IPS-15b (cell line): ENCODE measurements at regions not wholly inside any gene's neighbourhood (a gene's known extent, or its start where the extent isn't known, plus 50 kb on each side); places are given as distances from the start of the nearest gene placed in this dataset.

ENCODE experiments used
- H3K27me3 ChIP-seq: one replicate; pipeline ENCODE4 v1.6.1; 2013; ENCODE audit warnings: low read length; ENCODE audit not compliant: control insufficient read depth, insufficient read depth
- H3K36me3 ChIP-seq: one replicate; pipeline ENCODE4 v1.6.1; 2013; ENCODE audit warnings: low read length; ENCODE audit not compliant: control insufficient read depth, insufficient read depth
- H3K4me1 ChIP-seq: one replicate; pipeline ENCODE4 v1.6.1; 2013; ENCODE audit warnings: mild to moderate bottlenecking, low read length; ENCODE audit not compliant: control insufficient read depth, insufficient read depth
- H3K4me3 ChIP-seq: one replicate; pipeline ENCODE4 v1.5.1; 2013; ENCODE audit warnings: low read depth, low read length
- H3K9ac ChIP-seq: one replicate; pipeline ENCODE4 v1.6.1; 2013; ENCODE audit warnings: low read depth, mild to moderate bottlenecking, low read length
- H3K9me3 ChIP-seq: one replicate; pipeline ENCODE4 v1.6.1; 2013; ENCODE audit warnings: mild to moderate bottlenecking, low read length; ENCODE audit not compliant: control insufficient read depth, insufficient read depth

DNA sequence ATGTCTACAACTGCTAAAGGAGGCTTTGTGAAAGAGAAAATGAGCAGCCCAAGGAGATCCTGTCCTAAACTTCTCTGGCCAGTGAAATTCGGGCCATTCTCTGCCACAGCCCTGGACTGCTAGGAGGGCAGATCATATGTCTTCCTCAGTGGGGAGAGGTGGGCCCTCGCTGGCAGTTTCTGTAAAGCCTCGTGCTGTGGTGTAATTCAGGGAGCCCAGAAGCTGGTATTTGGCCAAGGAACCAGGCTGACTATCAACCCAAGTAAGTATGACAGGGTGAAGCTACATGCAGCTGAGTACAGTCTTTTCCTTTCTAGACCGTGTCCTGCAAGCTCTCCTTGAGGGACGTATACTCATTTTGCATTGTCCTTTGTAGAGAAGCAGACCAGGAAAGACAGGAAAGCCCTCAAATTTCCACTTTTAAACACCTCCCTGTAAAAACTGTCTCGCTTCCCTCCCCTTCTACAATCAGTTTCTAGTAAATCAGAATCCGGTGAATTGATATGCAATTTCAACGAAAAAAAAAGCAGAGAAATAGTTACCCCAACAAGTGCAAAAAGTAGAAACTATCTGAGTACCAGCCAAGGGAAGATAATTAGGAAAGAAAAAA lies 106.8 kb downstream of the DAD1 start:
- no peaks in the 10 kb centered on the region for H3K27me3 ChIP-seq
- H3K9me3 ChIP-seq, result no peaks in the 10 kb centered on the region
- H3K9ac ChIP-seq, result no peak overlapping the region
- H3K4me3 ChIP-seq, result no peak overlapping the region
- H3K4me1 ChIP-seq, result peaks cover 5% of the 10 kb centered on the region
- H3K36me3 ChIP-seq, result no peaks in the 10 kb centered on the region

DNA sequence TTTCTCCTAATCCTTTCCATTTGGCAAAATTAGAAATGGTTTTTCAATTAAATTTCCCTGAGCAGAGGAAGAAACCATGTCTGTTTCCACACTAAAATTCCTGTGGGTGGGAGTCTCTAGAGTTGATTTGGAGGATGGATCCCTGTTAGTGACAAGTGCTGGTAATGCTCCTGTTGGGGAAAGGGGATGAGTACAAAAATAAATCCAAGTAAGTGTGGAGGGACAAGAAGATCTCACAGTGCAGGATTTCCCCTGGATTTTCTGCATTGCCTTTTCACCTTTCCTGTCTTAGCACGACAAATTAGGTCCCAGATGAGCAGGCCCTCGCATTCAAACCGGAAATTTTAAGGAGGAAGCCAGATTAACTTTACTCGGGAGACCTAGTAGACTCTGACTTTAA lies 107.5 kb downstream of the DAD1 start:
- no peak overlapping the region for H3K4me3 ChIP-seq
- H3K36me3 ChIP-seq, result no peaks in the 10 kb centered on the region
- no peaks in the 10 kb centered on the region for H3K9me3 ChIP-seq
- no peak overlapping the region for H3K9ac ChIP-seq
- H3K4me1 ChIP-seq, result peaks cover 6% of the 10 kb centered on the region
- no peaks in the 10 kb centered on the region for H3K27me3 ChIP-seq

DNA sequence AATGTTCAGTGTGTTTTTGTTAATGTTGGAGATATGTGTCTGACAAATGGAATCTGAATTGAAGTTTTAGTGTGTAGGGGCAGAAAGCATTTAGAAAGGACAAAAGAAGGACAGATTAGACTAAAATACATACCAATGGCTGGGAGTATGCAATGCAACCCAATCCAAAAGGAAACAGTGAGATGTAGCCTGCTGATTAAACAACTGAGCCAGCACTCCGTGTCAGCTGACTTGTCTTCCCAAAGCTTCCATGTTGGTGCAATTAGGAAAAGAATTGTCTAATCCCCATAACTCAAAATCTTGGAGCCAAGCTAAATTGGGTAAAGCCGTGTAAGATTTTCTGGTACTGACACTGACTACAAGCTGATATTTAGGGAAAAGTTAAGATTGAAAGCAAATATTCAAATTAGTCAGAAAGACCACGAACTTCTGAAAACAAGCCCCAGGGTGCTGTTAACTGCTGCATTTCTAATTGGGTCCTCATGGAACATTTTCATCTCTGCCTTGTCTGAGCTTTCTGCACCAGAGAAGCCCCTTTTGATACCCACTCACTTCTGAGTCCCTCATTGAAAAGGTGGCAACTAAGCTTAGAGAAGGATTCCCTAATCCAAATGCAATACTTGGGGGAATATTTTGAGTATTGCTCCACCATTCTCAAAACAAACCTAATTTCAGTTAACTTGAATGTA lies 109.1 kb downstream of the DAD1 start:
- no peaks in the 10 kb centered on the region for H3K36me3 ChIP-seq
- no peak overlapping the region for H3K9ac ChIP-seq
- no peaks in the 10 kb centered on the region for H3K27me3 ChIP-seq
- no peak overlapping the region for H3K4me3 ChIP-seq
- peaks cover 6% of the 10 kb centered on the region for H3K4me1 ChIP-seq
- H3K9me3 ChIP-seq, result no peaks in the 10 kb centered on the region

DNA sequence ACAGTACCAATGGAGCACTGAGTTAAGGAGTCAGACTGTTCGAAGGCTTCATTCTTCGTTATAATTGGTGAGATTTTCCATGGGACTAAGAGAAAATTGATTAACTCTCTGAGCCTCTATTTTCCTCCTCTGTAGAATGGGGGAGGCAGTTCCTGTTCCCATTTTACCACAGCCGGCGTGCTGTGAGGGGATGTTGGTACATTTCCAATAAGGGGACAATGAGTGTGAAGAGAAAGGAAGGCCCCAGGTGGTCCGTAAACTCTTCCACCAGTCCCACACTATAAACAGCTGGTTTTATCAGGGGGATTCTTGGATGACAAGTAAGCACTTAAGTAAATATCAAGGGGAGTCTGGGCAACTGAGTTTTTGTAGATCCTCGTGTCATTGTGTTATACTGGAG lies 109.9 kb downstream of the DAD1 start:
- no peak overlapping the region for H3K9ac ChIP-seq
- no peaks in the 10 kb centered on the region for H3K36me3 ChIP-seq
- no peaks in the 10 kb centered on the region for H3K9me3 ChIP-seq
- no peaks in the 10 kb centered on the region for H3K27me3 ChIP-seq
- H3K4me1 ChIP-seq, result peaks cover 6% of the 10 kb centered on the region
- no peak overlapping the region for H3K4me3 ChIP-seq

DNA sequence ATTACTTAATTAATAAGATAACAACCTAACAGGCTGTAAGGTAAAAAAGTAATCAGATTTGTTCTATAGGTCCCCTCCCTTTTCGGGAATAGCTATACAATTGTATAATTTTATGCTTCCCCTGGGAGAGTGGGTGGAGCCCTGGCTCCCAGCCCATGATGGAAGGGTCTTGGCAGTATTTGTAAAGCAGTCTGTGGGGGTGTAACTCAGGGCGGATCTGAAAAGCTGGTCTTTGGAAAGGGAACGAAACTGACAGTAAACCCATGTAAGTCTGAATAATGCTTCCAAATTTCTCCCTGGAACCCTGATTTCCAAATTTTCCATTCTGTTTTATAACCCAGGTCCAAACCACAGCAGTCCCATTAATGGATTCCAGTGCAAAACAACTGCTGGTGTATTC lies 110.4 kb downstream of the DAD1 start:
- Histone ChIP-seq H3K9ac (no peak overlapping the region), H3K9me3 (no peaks in the 10 kb centered on the region), H3K4me1 (peaks cover 6% of the 10 kb centered on the region)

DNA sequence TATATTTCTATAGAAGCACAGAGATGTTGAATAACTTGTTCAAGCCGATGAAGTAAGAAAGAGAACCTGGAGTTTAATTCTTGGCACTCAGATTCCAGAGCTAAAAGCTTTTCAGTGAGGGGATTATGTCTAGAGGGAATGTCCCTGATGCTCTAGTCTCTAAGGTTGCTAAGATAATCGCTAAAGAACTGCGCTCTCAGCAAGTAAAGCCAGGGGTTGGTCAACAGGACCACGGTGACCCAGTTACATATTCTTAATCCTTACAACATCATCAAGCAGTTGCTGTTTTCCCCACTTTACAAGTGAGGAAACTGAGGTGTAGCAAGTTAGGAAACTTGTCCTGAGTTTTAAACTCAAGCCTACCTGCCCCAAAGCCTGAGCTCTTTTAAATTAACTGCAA lies 110.8 kb downstream of the DAD1 start:
- Histone ChIP-seq H3K9me3 (no peaks in the 10 kb centered on the region), H3K27me3 (no peaks in the 10 kb centered on the region), H3K4me3 (no peak overlapping the region), H3K36me3 (no peaks in the 10 kb centered on the region), H3K4me1 (peaks cover 6% of the 10 kb centered on the region), H3K9ac (no peak overlapping the region)

More for the DNA sequence above, 110.4 kb downstream of the DAD1 start:
- Histone ChIP-seq H3K27me3 (no peaks in the 10 kb centered on the region), H3K4me3 (no peak overlapping the region), H3K36me3 (no peaks in the 10 kb centered on the region)

DNA sequence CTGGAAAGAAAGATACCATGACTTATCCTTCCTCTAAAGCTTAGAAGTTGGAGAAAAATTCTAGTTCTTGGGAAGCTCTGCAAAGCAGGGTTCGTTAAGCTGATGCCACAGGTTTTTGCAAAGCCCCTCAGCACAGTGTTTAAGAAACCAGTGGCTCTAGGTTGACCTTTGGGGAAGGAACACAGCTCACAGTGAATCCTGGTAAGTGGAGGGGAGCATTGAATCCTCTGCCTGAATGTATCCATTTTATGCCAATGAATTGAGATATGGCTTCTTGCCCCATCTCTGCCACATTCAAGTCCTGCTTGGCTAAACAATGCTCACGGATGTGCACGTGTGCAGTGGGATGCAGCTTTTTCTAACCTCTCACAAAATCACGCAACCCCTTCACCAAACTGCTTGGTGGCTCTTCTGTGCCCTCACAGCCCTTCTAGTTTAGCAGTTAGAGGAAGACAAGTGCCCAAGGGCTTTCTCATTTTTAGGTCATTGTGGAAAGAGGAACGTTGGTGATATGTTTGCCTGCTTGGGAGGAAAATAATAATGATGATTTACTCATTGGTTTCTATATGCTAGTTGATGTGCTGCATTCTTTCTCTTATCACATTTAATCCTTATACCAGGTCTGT lies 111.3 kb downstream of the DAD1 start:
- Histone ChIP-seq H3K4me3 (no peak overlapping the region), H3K9me3 (no peaks in the 10 kb centered on the region), H3K36me3 (no peaks in the 10 kb centered on the region), H3K27me3 (no peaks in the 10 kb centered on the region), H3K4me1 (peaks cover 6% of the 10 kb centered on the region), H3K9ac (no peak overlapping the region)

DNA sequence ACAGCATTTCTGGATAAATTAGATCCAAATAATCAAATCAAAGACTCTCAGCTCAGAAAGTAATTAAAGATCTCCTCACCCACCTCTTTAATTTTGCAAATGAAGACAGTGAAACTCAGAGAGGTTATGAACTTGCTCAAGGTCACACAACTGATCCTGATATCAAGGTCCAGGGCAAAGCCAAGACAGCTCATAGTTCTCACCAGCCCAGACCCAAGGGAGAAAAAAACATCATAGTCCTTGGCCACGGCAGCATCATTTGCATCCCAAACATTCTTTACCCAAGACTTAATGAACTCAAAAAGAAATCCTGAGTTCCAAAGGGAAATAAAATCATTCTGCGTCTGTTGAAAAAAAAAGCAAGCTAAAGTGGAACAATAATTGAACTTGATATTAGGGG lies 112.1 kb downstream of the DAD1 start:
- no peaks in the 10 kb centered on the region for H3K36me3 ChIP-seq
- H3K27me3 ChIP-seq, result no peaks in the 10 kb centered on the region
- H3K9ac ChIP-seq, result no peak overlapping the region
- H3K4me3 ChIP-seq, result no peak overlapping the region
- peaks cover 6% of the 10 kb centered on the region for H3K4me1 ChIP-seq
- no peaks in the 10 kb centered on the region for H3K9me3 ChIP-seq

DNA sequence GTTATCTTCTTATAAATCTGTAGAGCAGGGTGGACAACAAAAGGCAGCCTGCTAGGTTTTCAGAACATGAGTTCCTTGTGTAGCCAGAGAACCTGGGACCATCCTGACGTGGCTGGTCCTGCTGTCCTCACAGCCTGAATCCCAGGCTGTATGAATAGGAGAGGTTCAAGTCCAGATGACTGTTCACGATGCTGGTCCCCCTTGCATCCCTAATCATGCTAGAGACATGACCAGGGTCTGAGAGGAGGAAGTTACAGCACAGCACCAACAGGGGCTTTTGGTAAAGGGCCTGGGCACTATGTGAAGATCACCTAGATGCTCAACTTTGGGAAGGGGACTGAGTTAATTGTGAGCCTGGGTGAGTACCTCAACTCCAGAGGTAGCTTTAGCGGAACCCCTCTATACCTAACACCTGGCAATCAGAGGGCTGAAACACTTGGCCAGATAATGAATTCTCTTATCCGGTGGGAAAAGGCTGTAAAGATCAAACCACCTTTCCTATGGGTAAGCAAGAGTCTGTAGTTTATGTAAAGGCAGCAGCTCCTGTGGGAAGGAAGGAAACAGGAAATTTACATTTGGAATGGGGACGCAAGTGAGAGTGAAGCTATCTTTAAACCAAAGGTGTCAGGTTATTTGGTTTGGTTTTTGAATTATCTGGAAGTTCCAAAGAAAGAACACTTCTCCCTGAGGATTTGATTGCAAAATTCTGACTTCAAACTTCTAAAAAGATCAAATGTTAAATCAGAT lies 112.8 kb downstream of the DAD1 start:
- H3K4me3 ChIP-seq, result no peak overlapping the region
- H3K9me3 ChIP-seq, result no peaks in the 10 kb centered on the region
- H3K4me1 ChIP-seq, result peaks cover 9% of the 10 kb centered on the region
- no peaks in the 10 kb centered on the region for H3K27me3 ChIP-seq
- no peaks in the 10 kb centered on the region for H3K36me3 ChIP-seq
- no peak overlapping the region for H3K9ac ChIP-seq

DNA sequence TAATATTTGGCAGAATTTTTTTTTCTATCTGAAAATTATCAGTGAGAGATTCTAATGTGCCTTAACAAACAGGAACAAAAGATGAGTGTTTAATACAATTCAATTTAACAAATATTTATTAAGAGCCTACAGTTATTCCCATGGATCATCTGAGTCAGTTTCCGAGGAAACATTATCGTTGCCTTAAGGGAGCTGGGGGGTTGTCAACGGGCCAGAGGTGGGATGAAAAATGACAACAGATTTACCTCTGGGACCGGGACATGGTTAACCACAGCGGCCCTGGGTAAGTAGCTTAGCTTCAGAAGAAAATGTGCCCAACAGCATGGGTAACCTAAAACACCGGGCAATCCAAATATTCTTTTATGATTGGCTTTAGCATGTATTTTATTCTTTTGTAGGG lies 113.6 kb downstream of the DAD1 start:
- Histone ChIP-seq H3K36me3 (no peaks in the 10 kb centered on the region), H3K9me3 (no peaks in the 10 kb centered on the region), H3K27me3 (no peaks in the 10 kb centered on the region), H3K4me1 (peaks cover 9% of the 10 kb centered on the region), H3K9ac (no peak overlapping the region), H3K4me3 (no peak overlapping the region)

DNA sequence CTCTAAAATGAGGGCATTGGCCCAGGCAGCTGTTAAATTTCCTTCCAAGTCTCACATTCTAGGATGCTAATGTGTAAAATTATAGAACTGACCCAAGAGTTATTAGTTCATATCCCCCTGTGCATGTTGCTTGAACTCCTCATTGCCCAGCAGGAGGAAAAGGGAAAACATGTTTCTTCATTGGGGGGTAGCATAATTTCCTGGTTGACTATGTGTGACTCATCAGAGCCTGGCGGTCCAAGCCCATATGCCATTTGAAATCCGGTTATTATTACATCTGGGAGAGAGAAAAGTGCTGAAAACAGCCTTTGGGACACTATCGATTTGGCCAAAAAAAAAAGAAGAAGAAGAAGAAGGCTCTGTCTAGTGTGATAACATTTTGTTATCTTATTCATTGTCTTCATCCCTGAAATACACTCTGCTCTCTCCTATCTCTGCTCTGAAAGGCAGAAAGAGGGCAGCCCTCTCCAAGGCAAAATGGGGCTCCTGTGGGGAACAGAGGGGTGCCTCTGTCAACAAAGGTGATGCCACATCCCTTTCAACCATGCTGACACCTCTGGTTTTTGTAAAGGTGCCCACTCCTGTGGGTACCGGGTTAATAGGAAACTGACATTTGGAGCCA lies 114.2 kb downstream of the DAD1 start:
- H3K9ac ChIP-seq, result no peak overlapping the region
- no peaks in the 10 kb centered on the region for H3K9me3 ChIP-seq
- H3K27me3 ChIP-seq, result no peaks in the 10 kb centered on the region
- H3K36me3 ChIP-seq, result no peaks in the 10 kb centered on the region
- no peak overlapping the region for H3K4me3 ChIP-seq
- peaks cover 6% of the 10 kb centered on the region for H3K4me1 ChIP-seq
